ENCODE measurements at regions not wholly inside any gene's neighbourhood (a gene's known extent, or its start where the extent isn't known, plus 50 kb on each side); places are given as distances from the start of the nearest gene placed in this dataset.

- TF ChIP-seq, protein P1, sequence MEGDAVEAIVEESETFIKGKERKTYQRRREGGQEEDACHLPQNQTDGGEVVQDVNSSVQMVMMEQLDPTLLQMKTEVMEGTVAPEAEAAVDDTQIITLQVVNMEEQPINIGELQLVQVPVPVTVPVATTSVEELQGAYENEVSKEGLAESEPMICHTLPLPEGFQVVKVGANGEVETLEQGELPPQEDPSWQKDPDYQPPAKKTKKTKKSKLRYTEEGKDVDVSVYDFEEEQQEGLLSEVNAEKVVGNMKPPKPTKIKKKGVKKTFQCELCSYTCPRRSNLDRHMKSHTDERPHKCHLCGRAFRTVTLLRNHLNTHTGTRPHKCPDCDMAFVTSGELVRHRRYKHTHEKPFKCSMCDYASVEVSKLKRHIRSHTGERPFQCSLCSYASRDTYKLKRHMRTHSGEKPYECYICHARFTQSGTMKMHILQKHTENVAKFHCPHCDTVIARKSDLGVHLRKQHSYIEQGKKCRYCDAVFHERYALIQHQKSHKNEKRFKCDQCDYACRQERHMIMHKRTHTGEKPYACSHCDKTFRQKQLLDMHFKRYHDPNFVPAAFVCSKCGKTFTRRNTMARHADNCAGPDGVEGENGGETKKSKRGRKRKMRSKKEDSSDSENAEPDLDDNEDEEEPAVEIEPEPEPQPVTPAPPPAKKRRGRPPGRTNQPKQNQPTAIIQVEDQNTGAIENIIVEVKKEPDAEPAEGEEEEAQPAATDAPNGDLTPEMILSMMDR (IDR thresholded peaks at IDR 0.05; ENCODE audit: insufficient read depth, low read length) = no peak
- no peak overlapping the region for H3K4me3 ChIP-seq (ENCODE audit: low read depth, low read length)
- DNase-seq (ENCODE audit: low read depth) = no peak
Observed at GRCh38 chr12:38384816-38385378, 68.3 kb downstream of the ALG10B start.

GRCh38 chr12:38385486-38385885 lies 68.9 kb downstream of the ALG10B start:
- TF ChIP-seq, protein P1 (IDR thresholded peaks at IDR 0.05; ENCODE audit: insufficient read depth, low read length) = no peak

DNA sequence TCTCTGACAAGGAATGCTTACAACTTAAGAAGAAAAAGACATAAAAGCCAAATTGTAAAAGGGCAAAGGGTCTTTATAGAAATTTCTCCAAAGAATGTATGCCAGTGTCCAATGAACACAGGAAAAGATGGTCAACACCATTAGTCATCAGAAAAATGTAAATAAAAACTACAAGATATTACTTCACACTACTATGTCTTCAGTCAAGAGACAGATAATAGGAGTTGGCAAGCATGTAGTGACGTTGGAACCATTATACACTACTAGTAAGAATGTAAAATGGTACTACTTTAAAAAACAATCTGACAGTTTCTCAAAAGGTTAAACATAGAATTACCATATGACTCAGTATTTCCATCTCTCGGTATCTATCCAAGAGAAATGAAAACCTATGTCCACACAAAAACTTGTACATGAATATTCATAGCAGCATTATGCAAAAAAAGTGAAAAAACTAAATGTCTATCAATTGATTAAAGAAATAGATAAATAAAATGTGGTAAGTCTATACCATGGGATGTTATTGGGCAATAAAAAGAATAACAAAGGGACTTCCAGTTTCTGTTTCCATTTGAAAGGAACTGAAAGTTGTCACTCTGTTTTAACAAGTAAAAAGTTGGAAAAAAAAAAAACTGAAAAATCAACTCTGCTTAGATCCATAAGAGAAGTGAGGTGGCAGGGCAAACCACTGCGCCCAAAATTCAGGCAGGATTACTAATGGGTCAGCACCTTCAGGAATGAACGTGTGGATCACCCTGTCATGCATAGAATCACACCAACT lies 69.8 kb downstream of the ALG10B start:
- TF ChIP-seq, protein P1 (IDR thresholded peaks at IDR 0.05; ENCODE audit: insufficient read depth, low read length) = no peak
- no peak for DNase-seq (ENCODE audit: low read depth)
- H3K4me3 ChIP-seq (ENCODE audit: low read depth, low read length) = no peak overlapping the region

More at GRCh38 chr12:38385486-38385885, 68.9 kb downstream of the ALG10B start:
- H3K4me3 ChIP-seq (ENCODE audit: low read depth, low read length) = no peak overlapping the region
- DNase-seq (ENCODE audit: low read depth) = no peak

DNA sequence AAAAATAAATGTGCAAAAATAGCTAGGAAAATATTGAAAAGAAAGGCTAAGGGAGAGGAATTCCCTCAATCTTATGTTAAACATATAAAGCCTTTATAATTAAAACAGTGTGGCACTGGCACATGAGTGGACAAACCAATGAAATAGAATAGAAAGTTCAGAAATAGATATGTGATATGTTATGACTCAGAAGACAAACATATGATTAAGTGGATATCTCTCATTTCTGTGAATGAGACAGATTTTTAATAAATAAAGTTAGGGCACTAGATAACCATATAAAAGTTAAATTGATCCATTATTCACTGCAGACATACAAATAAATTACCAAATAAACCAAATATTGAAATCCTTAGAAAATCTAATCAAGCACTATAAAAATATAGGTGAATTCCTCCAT lies 73.0 kb downstream of the ALG10B start:
- H3K4me3 ChIP-seq (ENCODE audit: low read depth, low read length) = no peak overlapping the region
- DNase-seq (ENCODE audit: low read depth) = no peak
- TF ChIP-seq, protein P1 (IDR thresholded peaks at IDR 0.05; ENCODE audit: insufficient read depth, low read length) = no peak

DNA sequence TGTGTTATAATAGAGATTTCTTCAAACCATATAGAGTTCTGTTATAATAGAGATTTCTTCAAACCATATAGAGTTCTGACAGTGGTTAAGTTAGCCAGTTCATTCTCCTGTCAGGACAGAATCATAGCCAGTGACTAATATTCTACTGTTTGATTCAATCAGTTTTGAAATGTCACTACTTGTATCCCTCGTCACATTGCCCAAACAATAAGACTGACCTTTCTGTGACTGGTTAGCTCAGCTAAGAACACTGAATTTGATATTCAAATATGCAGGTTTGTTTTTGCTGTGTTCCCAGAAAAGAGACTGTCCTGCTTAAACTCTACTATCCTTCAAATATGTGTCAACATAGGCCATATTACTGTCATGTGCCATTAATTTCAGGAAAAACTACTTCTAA lies 74.4 kb downstream of the ALG10B start:
- TF ChIP-seq, protein P1 (IDR thresholded peaks at IDR 0.05; ENCODE audit: insufficient read depth, low read length) = no peak
- H3K4me3 ChIP-seq (ENCODE audit: low read depth, low read length) = no peak overlapping the region

GRCh38 chr12:38392554-38393144 lies 76.1 kb downstream of the ALG10B start:
- peak; percentile 3 for DNase-seq (ENCODE audit: low read depth)
- TF ChIP-seq, protein P1 (IDR thresholded peaks at IDR 0.05; ENCODE audit: insufficient read depth, low read length) = no peak
- H3K4me3 ChIP-seq (ENCODE audit: low read depth, low read length) = no peak overlapping the region

More for the DNA sequence above, 74.4 kb downstream of the ALG10B start:
- DNase-seq (ENCODE audit: low read depth) = no peak

Measured in fibroblast of the aortic adventitia (primary cell).